SKM-1 treated with dmso at 0.1 percent for 144 hours (cell line): ENCODE measurements at regions not wholly inside any gene's neighbourhood (a gene's known extent, or its start where the extent isn't known, plus 50 kb on each side); places are given as distances from the start of the nearest gene placed in this dataset.
"Not testable (repeated sequence)": the region's sequence is repeated elsewhere in the genome, so short reads cannot be mapped to it uniquely, and the experiment has no call there.

Source experiments
- DNase-seq: peaks from one replicate; lab custom pipeline; 2025; ENCODE audit not compliant: unreplicated experiment; lab: John Stamatoyannopoulos, UW

- DNase-seq, result no peak
Observed at GRCh38 chr5:110869927-110870326, 131.1 kb downstream of the SLC25A46 start.

GRCh38 chr5:110872200-110872599, 133.4 kb downstream of the SLC25A46 start:
- no peak for DNase-seq

- no peak for DNase-seq
Observed at GRCh38 chr5:110872963-110873362, 134.2 kb downstream of the SLC25A46 start.

GRCh38 chr5:110873773-110874437, 135.1 kb downstream of the SLC25A46 start:
- no peak for DNase-seq

GRCh38 chr5:110875115-110875514, 136.3 kb downstream of the SLC25A46 start:
- DNase-seq, result not testable (repeated sequence)

GRCh38 chr5:110878115-110878514, 139.3 kb downstream of the SLC25A46 start:
- DNase-seq, result no peak

- no peak for DNase-seq
Observed at GRCh38 chr5:110879675-110880074, 140.9 kb downstream of the SLC25A46 start.

GRCh38 chr5:110880413-110880812, 141.6 kb downstream of the SLC25A46 start:
- DNase-seq, result no peak

- no peak for DNase-seq
Observed at GRCh38 chr5:110884005-110884404, 145.2 kb downstream of the SLC25A46 start.

- DNase-seq, result not testable (repeated sequence)
Observed at GRCh38 chr5:110887170-110887569, 148.4 kb downstream of the SLC25A46 start.

GRCh38 chr5:110893854-110894483, 155.2 kb downstream of the SLC25A46 start:
- not testable (repeated sequence) for DNase-seq

GRCh38 chr5:110894805-110895204, 156.0 kb downstream of the SLC25A46 start:
- DNase-seq, result no peak

- no peak for DNase-seq
Observed at GRCh38 chr5:110896901-110897300, 158.1 kb downstream of the SLC25A46 start.

- no peak for DNase-seq
Observed at GRCh38 chr5:110899566-110900412, 161.0 kb downstream of the SLC25A46 start.

- no peak for DNase-seq
Observed at GRCh38 chr5:110900829-110901228, 162.0 kb downstream of the SLC25A46 start.

GRCh38 chr5:110903966-110904365, 165.2 kb downstream of the SLC25A46 start:
- no peak for DNase-seq

- DNase-seq, result no peak
Observed at GRCh38 chr5:110908848-110909247, 162.7 kb upstream of the TSLP start.

GRCh38 chr5:110909415-110909814, 162.1 kb upstream of the TSLP start:
- DNase-seq, result no peak

- DNase-seq, result no peak
Observed at GRCh38 chr5:110909950-110910349, 161.6 kb upstream of the TSLP start.

GRCh38 chr5:110913221-110913620, 158.3 kb upstream of the TSLP start:
- DNase-seq, result no peak

GRCh38 chr5:110916381-110917049, 155.0 kb upstream of the TSLP start:
- DNase-seq, result no peak
